GM19328 (cell line): ENCODE measurements at regions not wholly inside any gene's neighbourhood (a gene's known extent, or its start where the extent isn't known, plus 50 kb on each side); places are given as distances from the start of the nearest gene placed in this dataset.
"Not testable (repeated sequence)": the region's sequence is repeated elsewhere in the genome, so short reads cannot be mapped to it uniquely, and the experiment has no call there.

Experiments
- ATAC-seq: cut with Tn5 transposase; IDR thresholded peaks from one replicate; pipeline ENCODE4 v1.9.1; 2021; ENCODE audit warnings: mild to moderate bottlenecking, moderate library complexity; ENCODE audit not compliant: unreplicated experiment

GRCh38 chr2:117614823-117615534 is 199.5 kb upstream of the DDX18 start:
- no peak for ATAC-seq

GRCh38 chr2:117618607-117619006 is 195.9 kb upstream of the DDX18 start:
- no peak for ATAC-seq

- ATAC-seq, result no peak
These were observed 193.2 kb upstream of the DDX18 start for GRCh38 chr2:117621326-117621725.

- not testable (repeated sequence) for ATAC-seq
These were observed 191.3 kb upstream of the DDX18 start for GRCh38 chr2:117623175-117623574.

- no peak for ATAC-seq
These were observed 183.1 kb upstream of the DDX18 start for GRCh38 chr2:117631152-117631945.

- ATAC-seq, result no peak
These were observed 179.0 kb upstream of the DDX18 start for GRCh38 chr2:117635481-117635880.

- ATAC-seq, result no peak
These were observed 175.1 kb upstream of the DDX18 start for GRCh38 chr2:117639401-117639800.

- ATAC-seq, result no peak
These were observed 170.1 kb upstream of the DDX18 start for GRCh38 chr2:117644403-117644802.

GRCh38 chr2:117645458-117645857 is 169.0 kb upstream of the DDX18 start:
- ATAC-seq, result no peak

- ATAC-seq, result no peak
These were observed 168.4 kb upstream of the DDX18 start for GRCh38 chr2:117646099-117646498.

- no peak for ATAC-seq
These were observed 167.6 kb upstream of the DDX18 start for GRCh38 chr2:117646872-117647271.

GRCh38 chr2:117656546-117656945 is 157.9 kb upstream of the DDX18 start:
- ATAC-seq, result no peak

GRCh38 chr2:117661619-117662018 is 152.9 kb upstream of the DDX18 start:
- ATAC-seq, result no peak

- no peak for ATAC-seq
These were observed 140.3 kb upstream of the DDX18 start for GRCh38 chr2:117674172-117674571.

GRCh38 chr2:117679952-117680351 is 134.5 kb upstream of the DDX18 start:
- ATAC-seq, result no peak

GRCh38 chr2:117684919-117685318 is 129.6 kb upstream of the DDX18 start:
- ATAC-seq, result no peak

- peak; percentile 99 for ATAC-seq
These were observed 127.8 kb upstream of the DDX18 start for GRCh38 chr2:117686699-117687098.

- ATAC-seq, result no peak
These were observed 122.9 kb upstream of the DDX18 start for GRCh38 chr2:117691595-117691994.

- ATAC-seq, result no peak
These were observed 122.3 kb upstream of the DDX18 start for GRCh38 chr2:117692001-117692763.

- ATAC-seq, result no peak
These were observed 121.3 kb upstream of the DDX18 start for GRCh38 chr2:117693154-117693553.

- no peak for ATAC-seq
These were observed 120.8 kb upstream of the DDX18 start for GRCh38 chr2:117693651-117694050.

- ATAC-seq, result no peak
These were observed 116.2 kb upstream of the DDX18 start for GRCh38 chr2:117698287-117698686.
